Hematopoietic multipotent progenitor cell (in vitro differentiated cells): ENCODE measurements at regions not wholly inside any gene's neighbourhood (a gene's known extent, or its start where the extent isn't known, plus 50 kb on each side); places are given as distances from the start of the nearest gene placed in this dataset.

Source experiments
- DNase-seq, 3 donors: peaks; one replicate each; pipeline ENCODE4 v3.0.0-alpha.2; 2011 to 2015; ENCODE audit warnings: low read depth in 2 of 3, low spot score in 2 of 3

GRCh38 chr14:84129941-84130340 is 1400.0 kb upstream of the FLRT2 start:
- no peak for DNase-seq

- no peak for DNase-seq
These were observed 1398.0 kb upstream of the FLRT2 start for GRCh38 chr14:84131924-84132323.

GRCh38 chr14:84144166-84144565 is 1385.8 kb upstream of the FLRT2 start:
- no peak for DNase-seq

- no peak for DNase-seq
These were observed 1377.5 kb upstream of the FLRT2 start for GRCh38 chr14:84152452-84152851.

- no peak for DNase-seq
These were observed 1367.3 kb upstream of the FLRT2 start for GRCh38 chr14:84162633-84163032.

- DNase-seq: no peak
These were observed 1362.9 kb upstream of the FLRT2 start for GRCh38 chr14:84167026-84167425.

- no peak for DNase-seq
These were observed 1349.6 kb upstream of the FLRT2 start for GRCh38 chr14:84180336-84180735.

- DNase-seq: no peak
These were observed 1348.9 kb upstream of the FLRT2 start for GRCh38 chr14:84181072-84181471.

GRCh38 chr14:84195514-84195913 is 1334.4 kb upstream of the FLRT2 start:
- DNase-seq: no peak

GRCh38 chr14:84197704-84198103 is 1332.2 kb upstream of the FLRT2 start:
- no peak for DNase-seq

- no peak for DNase-seq
These were observed 1327.5 kb upstream of the FLRT2 start for GRCh38 chr14:84202486-84202885.

GRCh38 chr14:84203896-84204295 is 1326.0 kb upstream of the FLRT2 start:
- DNase-seq: no peak

GRCh38 chr14:84208451-84208850 is 1321.5 kb upstream of the FLRT2 start:
- DNase-seq: no peak

- no peak for DNase-seq
These were observed 1320.9 kb upstream of the FLRT2 start for GRCh38 chr14:84209031-84209430.

GRCh38 chr14:84217066-84217465 is 1312.9 kb upstream of the FLRT2 start:
- no peak for DNase-seq

- DNase-seq: no peak
These were observed 1304.7 kb upstream of the FLRT2 start for GRCh38 chr14:84225268-84225667.

- no peak for DNase-seq
These were observed 1301.2 kb upstream of the FLRT2 start for GRCh38 chr14:84228702-84229101.

GRCh38 chr14:84234281-84234680 is 1295.7 kb upstream of the FLRT2 start:
- DNase-seq: no peak

GRCh38 chr14:84236290-84236689 is 1293.7 kb upstream of the FLRT2 start:
- no peak for DNase-seq

GRCh38 chr14:84237881-84238280 is 1292.1 kb upstream of the FLRT2 start:
- no peak for DNase-seq

GRCh38 chr14:84247693-84248092 is 1282.3 kb upstream of the FLRT2 start:
- no peak for DNase-seq

GRCh38 chr14:84250893-84251292 is 1279.1 kb upstream of the FLRT2 start:
- DNase-seq: no peak

GRCh38 chr14:84251411-84252115 is 1278.4 kb upstream of the FLRT2 start:
- DNase-seq: no peak
